HS-5 (cell line): ENCODE measurements at regions not wholly inside any gene's neighbourhood (a gene's known extent, or its start where the extent isn't known, plus 50 kb on each side); places are given as distances from the start of the nearest gene placed in this dataset.
"Not testable (repeated sequence)": the region's sequence is repeated elsewhere in the genome, so short reads cannot be mapped to it uniquely, and the experiment has no call there.

ENCODE experiments used
- DNase-seq: peaks from one replicate; pipeline ENCODE4 v3.0.0-alpha.2; 2012; ENCODE audit warnings: low read depth

- not testable (repeated sequence) for DNase-seq
Observed at GRCh38 chr20:29031262-29031982, 2226.0 kb upstream of the DEFB115 start.

- not testable (repeated sequence) for DNase-seq
Observed at GRCh38 chr20:29044239-29044638, 2213.2 kb upstream of the DEFB115 start.

GRCh38 chr20:29050008-29050606, 2207.4 kb upstream of the DEFB115 start:
- DNase-seq = not testable (repeated sequence)

- DNase-seq = not testable (repeated sequence)
Observed at GRCh38 chr20:29057866-29058484, 2199.5 kb upstream of the DEFB115 start.

- DNase-seq = not testable (repeated sequence)
Observed at GRCh38 chr20:29062451-29062850, 2195.0 kb upstream of the DEFB115 start.

- not testable (repeated sequence) for DNase-seq
Observed at GRCh38 chr20:29066341-29066740, 2191.1 kb upstream of the DEFB115 start.

GRCh38 chr20:29073640-29074039, 2183.8 kb upstream of the DEFB115 start:
- DNase-seq = not testable (repeated sequence)

- DNase-seq = peak; percentile 38
Observed at GRCh38 chr20:29079769-29080690, 2177.4 kb upstream of the DEFB115 start.

GRCh38 chr20:29081712-29082111, 2175.8 kb upstream of the DEFB115 start:
- not testable (repeated sequence) for DNase-seq

- DNase-seq = no peak
Observed at GRCh38 chr20:29085625-29086024, 2171.8 kb upstream of the DEFB115 start.

- DNase-seq = not testable (repeated sequence)
Observed at GRCh38 chr20:29086145-29086718, 2171.2 kb upstream of the DEFB115 start.

GRCh38 chr20:29086938-29087337, 2170.5 kb upstream of the DEFB115 start:
- DNase-seq = no peak

GRCh38 chr20:29087887-29088286, 2169.6 kb upstream of the DEFB115 start:
- not testable (repeated sequence) for DNase-seq

GRCh38 chr20:29088472-29088871, 2169.0 kb upstream of the DEFB115 start:
- not testable (repeated sequence) for DNase-seq

GRCh38 chr20:29089409-29089808, 2168.1 kb upstream of the DEFB115 start:
- DNase-seq = not testable (repeated sequence)

- DNase-seq = not testable (repeated sequence)
Observed at GRCh38 chr20:29093958-29094357, 2163.5 kb upstream of the DEFB115 start.

- not testable (repeated sequence) for DNase-seq
Observed at GRCh38 chr20:29096695-29097094, 2160.8 kb upstream of the DEFB115 start.

- DNase-seq = not testable (repeated sequence)
Observed at GRCh38 chr20:29107884-29108283, 2149.6 kb upstream of the DEFB115 start.

- DNase-seq = not testable (repeated sequence)
Observed at GRCh38 chr20:29109386-29109785, 2148.1 kb upstream of the DEFB115 start.

GRCh38 chr20:29115097-29115496, 2142.4 kb upstream of the DEFB115 start:
- not testable (repeated sequence) for DNase-seq

GRCh38 chr20:29119141-29119540, 2138.3 kb upstream of the DEFB115 start:
- no peak for DNase-seq
